Fibroblast of the aortic adventitia (primary cell): ENCODE measurements at regions not wholly inside any gene's neighbourhood (a gene's known extent, or its start where the extent isn't known, plus 50 kb on each side); places are given as distances from the start of the nearest gene placed in this dataset.

Experiments used
- DNase-seq: peaks from one replicate; pipeline ENCODE4 v3.0.0-alpha.2; 2010; ENCODE audit warnings: low read depth
- H3K4me3 ChIP-seq: 2 replicates; pipeline ENCODE4 v1.5.1; 2011; ENCODE audit warnings: low read depth, mild to moderate bottlenecking, control low read depth, low read length, moderate library complexity
- TF ChIP-seq, protein P1 (sequence below): IDR thresholded peaks from 2 replicates; pipeline ENCODE4 v1.5.1; 2011; ENCODE audit warnings: mild to moderate bottlenecking, low read length, control low read depth, inconsistent platforms; ENCODE audit not compliant: insufficient read depth

DNA sequence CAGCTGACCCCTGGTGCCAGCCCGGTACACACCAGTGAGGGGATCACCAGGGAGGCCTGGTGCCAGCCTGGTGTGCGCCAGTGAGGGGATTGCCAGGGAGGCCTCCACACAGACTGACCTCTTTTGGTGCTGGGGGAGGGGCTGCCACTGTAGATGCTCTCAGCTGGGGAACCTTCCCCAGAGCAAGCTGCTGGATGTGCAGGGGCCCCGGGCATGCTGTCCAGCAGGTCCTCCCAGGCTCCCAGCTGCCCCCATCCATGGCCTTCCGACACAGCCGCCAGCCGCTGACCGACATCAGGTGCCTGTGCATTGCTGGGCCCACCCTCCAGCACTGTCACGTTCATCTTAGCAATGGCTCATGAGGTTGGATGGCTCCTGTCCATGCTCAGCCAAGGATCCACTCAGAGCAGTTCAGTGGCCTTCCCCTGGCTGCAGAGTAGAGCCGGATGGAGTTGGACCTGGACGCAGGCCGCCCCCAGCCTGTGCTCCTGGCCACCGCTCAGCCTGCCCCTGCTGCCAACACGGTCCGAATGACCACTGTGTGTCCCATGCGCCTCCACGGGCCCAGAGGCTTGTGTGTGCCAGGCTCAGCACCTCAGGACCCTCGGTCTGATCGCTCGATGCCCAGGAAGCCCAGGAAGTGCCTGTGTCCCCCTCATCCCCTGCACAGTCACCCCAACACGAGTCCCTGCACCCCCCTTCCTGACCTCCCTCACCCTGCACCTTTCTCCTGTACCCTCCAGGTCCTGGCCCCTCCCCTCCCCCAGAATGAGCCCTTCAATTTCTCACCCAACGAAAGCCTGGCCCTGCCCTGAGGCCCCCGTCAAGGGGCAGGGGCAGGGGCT, 95.7 kb downstream of the YTHDF1 start:
- no peak overlapping the region for H3K4me3 ChIP-seq
- TF ChIP-seq, protein P1, sequence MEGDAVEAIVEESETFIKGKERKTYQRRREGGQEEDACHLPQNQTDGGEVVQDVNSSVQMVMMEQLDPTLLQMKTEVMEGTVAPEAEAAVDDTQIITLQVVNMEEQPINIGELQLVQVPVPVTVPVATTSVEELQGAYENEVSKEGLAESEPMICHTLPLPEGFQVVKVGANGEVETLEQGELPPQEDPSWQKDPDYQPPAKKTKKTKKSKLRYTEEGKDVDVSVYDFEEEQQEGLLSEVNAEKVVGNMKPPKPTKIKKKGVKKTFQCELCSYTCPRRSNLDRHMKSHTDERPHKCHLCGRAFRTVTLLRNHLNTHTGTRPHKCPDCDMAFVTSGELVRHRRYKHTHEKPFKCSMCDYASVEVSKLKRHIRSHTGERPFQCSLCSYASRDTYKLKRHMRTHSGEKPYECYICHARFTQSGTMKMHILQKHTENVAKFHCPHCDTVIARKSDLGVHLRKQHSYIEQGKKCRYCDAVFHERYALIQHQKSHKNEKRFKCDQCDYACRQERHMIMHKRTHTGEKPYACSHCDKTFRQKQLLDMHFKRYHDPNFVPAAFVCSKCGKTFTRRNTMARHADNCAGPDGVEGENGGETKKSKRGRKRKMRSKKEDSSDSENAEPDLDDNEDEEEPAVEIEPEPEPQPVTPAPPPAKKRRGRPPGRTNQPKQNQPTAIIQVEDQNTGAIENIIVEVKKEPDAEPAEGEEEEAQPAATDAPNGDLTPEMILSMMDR, result no peak
- no peak for DNase-seq

DNA sequence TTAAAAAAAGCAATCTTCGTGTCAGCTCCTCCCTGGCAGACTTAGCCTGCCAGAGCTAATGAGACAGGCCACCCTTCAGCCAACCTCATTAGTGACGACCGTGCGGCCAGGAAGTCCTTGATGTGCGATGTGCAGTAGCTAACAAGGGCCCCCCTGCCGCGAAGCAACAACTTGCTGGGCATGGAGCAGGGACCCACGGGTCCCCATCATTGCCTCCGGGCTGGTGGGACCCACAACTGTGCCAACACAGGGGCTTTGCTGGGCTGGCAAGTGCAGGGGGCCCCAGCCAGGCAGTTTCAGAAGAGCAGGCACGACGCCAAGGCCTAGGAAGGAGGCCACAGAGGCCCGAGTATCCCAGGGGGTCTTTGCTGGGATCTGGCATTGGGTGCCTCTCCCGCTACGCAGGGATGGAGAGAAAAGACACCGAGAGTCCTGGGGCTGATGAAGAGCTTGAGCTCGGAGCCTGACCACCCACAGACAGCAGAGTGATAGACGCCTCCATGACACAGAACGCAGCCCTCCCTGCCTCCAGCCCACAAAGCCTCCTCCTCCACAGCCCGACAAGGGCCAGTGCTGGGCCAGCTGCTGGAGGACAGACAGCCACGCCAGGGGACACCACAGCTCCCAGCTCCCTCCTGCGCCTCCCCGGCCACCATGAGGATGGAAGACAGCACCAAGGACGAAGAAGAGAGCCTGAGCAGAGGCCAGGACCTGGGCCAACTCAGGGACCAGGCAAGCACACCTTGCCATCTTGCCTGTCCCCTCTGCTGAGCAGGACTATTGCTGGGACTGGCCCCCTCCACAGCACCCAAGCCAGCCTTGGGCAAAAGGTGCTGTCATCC, 96.6 kb downstream of the YTHDF1 start:
- TF ChIP-seq, protein P1, result no peak
- DNase-seq, result no peak
- no peak overlapping the region for H3K4me3 ChIP-seq

DNA sequence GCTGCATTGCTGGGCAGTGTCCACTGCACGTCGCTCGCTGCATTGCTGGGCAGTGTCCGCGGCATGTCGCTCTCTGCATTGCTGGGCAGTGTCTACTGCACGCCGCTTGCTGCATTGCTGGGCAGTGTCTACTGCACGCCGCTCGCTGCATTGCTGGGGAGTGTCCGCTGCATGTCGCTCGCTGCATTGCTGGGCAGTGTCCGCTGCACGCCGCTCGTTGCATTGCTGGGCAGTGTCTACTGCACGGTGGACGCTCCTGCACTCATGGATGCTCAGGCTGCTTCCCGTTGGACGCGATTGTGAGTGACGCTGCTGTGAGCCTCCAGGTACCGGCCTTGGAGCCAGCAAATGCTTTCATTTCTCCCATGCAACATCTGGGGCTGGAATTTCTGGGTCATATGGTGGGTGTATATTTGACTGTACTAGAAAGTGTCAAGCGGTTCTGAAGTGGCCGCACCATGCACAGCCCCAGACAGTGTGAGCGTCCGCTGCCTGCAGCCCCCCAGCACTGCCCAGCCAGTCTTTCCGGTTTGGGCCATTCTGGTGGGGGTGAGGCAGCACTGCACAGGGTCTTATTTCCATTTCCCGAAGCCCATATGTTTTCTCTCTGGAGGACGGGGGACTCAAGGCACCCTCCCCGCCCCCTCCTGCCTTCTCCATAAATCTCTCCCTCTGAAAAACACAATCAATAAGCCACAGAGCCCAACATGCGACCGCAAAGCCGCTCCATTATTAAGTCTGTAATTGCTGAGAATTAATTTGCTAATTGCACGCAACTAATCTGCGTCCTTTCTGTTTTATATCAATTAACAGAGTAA, 97.4 kb downstream of the YTHDF1 start:
- H3K4me3 ChIP-seq, result no peak overlapping the region
- DNase-seq, result no peak
- TF ChIP-seq, protein P1, result no peak

DNA sequence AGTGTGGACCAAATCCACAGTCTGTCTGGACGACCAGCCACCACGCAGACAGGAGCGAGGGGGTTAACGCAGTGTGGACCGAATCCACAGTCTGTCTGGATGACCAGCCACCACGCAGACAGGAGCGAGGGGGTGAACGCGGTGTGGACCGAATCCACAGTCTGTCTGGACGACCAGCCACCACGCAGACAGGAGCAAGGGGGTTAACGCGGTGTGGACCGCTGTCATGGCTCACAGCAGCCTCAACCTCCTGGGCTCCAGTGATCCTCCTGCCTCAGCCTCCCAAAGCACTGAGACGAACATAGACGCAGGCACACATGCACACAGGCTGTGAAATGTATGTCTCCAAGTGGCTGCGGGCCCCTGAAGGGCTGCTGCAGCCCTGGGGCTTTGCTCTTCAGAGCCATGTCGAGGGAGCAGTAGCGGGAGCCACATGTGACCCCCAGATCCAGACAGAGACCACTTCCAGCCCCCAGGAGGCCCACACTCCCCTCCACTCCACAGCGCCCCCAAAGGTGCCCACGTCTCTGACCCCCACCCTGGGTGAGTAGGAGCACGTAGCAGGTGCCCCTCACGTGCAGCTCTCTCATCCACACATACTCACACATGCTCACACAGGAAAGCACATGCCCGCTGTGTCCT, 98.1 kb downstream of the YTHDF1 start:
- no peak overlapping the region for H3K4me3 ChIP-seq
- no peak for DNase-seq
- TF ChIP-seq, protein P1, result no peak

DNA sequence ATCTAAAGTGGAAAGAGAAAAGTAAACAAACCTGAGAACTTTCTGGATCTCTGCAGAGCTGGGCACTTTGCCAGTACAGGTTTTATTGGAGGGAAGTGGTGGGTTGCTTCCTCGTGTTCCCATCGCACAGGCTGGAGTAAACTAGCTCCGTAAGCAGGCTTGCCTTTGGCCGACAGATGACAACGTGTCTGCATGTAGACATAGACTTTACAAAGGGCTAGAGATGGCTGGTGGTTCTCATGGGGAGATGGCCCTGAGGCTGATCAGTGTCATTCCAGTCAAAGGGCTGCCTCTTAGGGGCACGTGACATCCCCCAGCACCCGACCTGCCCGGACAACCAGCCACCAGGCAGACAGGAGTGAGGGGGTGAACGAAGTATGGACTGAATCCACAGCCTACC, 98.8 kb downstream of the YTHDF1 start:
- TF ChIP-seq, protein P1, result no peak
- DNase-seq, result no peak
- no peak overlapping the region for H3K4me3 ChIP-seq

DNA sequence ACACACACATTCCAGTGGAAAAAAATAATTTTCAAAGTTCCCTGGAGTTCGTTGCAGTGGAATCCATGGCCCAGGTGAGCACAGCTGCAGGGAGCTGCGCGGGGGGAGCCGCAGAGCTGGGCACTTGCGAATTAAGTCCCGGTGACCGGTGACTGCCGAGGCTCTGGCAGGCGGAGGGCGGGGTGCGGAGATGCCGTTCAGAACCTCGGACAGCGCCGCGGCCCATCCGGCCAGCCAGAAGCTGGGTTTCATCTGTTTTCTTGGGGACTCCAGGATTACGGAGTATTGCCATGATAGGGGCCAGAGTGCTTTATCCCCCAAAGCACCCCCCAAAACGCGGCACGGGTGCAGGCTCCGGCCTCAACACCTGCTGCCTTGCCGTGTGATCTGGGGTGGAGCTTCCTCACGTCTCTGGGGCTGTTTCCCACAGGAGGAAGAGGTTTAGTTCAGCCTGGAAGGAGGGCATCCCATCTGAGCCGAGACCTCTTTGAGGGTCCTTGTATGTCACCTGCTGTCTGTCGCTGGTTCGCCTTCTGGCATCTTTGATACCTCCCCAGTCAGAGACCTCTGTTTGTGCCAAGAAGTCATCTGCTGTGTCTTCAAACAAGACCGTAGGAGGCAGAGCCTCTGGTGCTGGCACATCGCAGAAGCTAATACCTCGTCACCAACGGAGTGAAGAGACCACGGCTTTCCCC, 99.4 kb downstream of the YTHDF1 start:
- H3K4me3 ChIP-seq, result no peak overlapping the region
- DNase-seq, result peak; percentile 13
- TF ChIP-seq, protein P1, result no peak
